GM08714 (cell line): ENCODE measurements at regions not wholly inside any gene's neighbourhood (a gene's known extent, or its start where the extent isn't known, plus 50 kb on each side); places are given as distances from the start of the nearest gene placed in this dataset.

Experiments
- H3K4me3 ChIP-seq: fragments of 200-500 bp; sonication (Bioruptor generic); 2 replicates; pipeline ENCODE4 v1.5.1; 2014; ENCODE audit warnings: mild to moderate bottlenecking, low read length, inconsistent platforms
- ZNF274 ChIP-seq: IDR thresholded peaks from 2 replicates; pipeline ENCODE4 v1.6.1; 2012; ENCODE audit warnings: mild to moderate bottlenecking, low read depth, low read length

- H3K4me3 ChIP-seq, result no peak overlapping the region
- TF ChIP-seq ZNF274, result no peak
Measured at GRCh38 chr20:48008850-48009515, 223.7 kb upstream of the SULF2 start.

DNA sequence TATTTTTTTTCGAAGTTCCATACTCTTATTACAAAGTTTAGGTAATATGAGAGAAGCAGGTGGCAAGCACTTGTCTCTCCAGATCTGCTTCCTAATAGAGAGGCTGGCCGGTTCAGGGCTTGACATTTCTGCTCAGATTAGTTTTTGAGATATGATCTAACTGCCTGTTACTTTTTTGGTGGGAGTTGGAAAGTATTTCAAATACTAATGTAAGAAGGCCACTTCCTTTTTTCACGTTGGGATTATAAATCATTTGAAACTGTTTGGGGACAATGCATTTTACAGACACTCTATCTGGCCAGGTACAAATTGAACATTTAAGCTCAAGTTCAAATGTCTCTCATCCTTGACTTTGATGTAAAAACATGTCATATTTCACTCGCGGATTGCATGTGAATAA lies 222.1 kb upstream of the SULF2 start:
- H3K4me3 ChIP-seq, result no peak overlapping the region
- no peak for TF ChIP-seq ZNF274

GRCh38 chr20:48006036-48006833 lies 221.0 kb upstream of the SULF2 start:
- H3K4me3 ChIP-seq, result no peak overlapping the region
- no peak for TF ChIP-seq ZNF274

- no peak for TF ChIP-seq ZNF274
- no peak overlapping the region for H3K4me3 ChIP-seq
Measured at GRCh38 chr20:48003021-48003420, 217.7 kb upstream of the SULF2 start.

- TF ChIP-seq ZNF274, result no peak
- no peak overlapping the region for H3K4me3 ChIP-seq
Measured at GRCh38 chr20:48002517-48002970, 217.3 kb upstream of the SULF2 start.

DNA sequence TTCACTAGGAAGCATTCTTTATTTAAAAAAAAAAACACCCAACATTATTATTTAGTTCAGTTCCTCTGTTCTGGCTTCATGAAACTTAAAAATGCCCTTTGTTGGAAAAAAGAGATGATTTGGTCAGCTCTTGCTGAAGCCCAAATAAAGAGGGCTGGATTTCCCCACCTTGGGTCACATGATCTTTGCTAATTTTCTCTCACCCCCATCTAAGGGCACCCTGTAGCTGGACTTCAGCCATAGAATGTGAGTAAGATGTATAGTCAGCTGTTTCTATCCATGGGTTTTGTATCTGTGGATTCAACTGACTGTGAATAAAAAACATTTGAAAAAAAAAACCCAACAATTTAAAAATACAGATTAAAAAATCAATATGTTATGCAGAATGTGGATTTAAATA lies 213.9 kb upstream of the SULF2 start:
- H3K4me3 ChIP-seq, result no peak overlapping the region
- TF ChIP-seq ZNF274, result no peak

GRCh38 chr20:47998736-47999135 lies 213.5 kb upstream of the SULF2 start:
- H3K4me3 ChIP-seq, result no peak overlapping the region
- TF ChIP-seq ZNF274, result no peak

- H3K4me3 ChIP-seq, result no peak overlapping the region
- no peak for TF ChIP-seq ZNF274
Measured at GRCh38 chr20:47995661-47996060, 210.4 kb upstream of the SULF2 start.

- no peak for TF ChIP-seq ZNF274
- H3K4me3 ChIP-seq, result no peak overlapping the region
Measured at GRCh38 chr20:47993817-47994216, 208.5 kb upstream of the SULF2 start.

DNA sequence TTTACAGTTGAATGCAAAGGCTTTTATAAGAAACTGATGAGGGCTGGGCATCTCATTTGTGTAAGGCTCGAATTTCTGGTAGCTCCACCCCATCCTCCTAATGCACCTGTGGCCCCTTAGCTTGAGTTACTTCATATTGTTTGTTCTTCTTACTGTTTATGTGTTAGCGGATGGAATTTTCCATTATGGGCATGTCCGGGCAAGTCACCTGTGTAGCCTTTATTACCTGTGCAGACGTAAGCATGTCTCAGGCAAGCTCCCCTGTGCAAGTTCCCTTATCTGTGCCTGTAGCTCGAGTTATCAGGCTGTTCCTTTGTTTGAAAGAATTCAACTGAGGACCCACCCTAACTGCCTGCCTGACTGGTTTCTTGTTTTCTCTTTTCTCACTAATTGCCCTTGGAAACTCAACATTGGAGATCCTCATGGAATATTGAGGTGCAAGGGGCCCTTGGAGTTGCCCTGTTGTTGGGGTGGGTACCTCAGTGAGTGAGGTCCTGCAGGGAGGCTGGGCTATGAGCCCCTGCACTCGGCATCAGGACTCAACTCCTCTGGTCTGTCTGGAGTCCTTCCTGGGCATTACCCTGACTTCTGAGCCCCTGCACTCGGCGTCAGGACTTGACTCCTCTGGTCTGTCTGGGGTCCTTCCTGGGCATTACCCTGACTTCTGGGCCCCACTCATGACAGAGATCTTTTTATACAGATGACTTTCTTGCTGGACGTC lies 207.9 kb upstream of the SULF2 start:
- no peak for TF ChIP-seq ZNF274
- H3K4me3 ChIP-seq, result no peak overlapping the region

- H3K4me3 ChIP-seq, result no peak overlapping the region
- no peak for TF ChIP-seq ZNF274
Measured at GRCh38 chr20:47991875-47992488, 206.7 kb upstream of the SULF2 start.

DNA sequence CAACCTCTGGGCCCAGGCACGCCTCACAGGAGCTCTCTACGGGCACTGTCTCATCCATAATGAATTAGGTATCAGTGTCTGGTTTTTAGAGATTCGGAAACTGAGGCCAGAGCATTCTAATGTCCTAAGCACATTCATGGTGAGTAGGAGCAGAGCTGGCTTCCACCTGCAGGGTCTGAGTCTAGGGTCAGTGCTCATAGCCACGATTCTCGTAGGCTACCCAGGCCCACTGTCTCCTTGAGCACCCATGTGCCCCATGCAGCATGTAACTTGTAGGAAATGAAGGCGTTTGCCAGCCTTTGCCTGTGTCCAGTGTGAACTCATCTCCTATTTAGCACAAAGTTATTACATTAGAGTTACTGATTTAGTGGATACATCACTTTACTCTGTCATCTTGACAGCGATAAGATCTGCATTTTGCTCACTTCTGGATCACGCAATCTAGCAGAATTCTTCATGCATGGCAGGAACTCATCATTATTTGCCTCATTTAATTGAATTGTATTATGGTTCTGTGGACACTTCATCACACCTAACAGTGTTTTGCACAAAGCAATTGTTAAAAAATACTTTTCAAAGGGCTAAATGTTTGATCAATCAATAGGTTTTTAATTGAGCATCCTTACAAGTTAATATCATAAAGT lies 205.3 kb upstream of the SULF2 start:
- H3K4me3 ChIP-seq, result no peak overlapping the region
- no peak for TF ChIP-seq ZNF274

GRCh38 chr20:47989957-47990356 lies 204.7 kb upstream of the SULF2 start:
- TF ChIP-seq ZNF274, result no peak
- no peak overlapping the region for H3K4me3 ChIP-seq

GRCh38 chr20:47988676-47989075 lies 203.4 kb upstream of the SULF2 start:
- no peak overlapping the region for H3K4me3 ChIP-seq
- no peak for TF ChIP-seq ZNF274
